ENCODE measurements at regions not wholly inside any gene's neighbourhood (a gene's known extent, or its start where the extent isn't known, plus 50 kb on each side); places are given as distances from the start of the nearest gene placed in this dataset.

- TF ChIP-seq, protein P1, sequence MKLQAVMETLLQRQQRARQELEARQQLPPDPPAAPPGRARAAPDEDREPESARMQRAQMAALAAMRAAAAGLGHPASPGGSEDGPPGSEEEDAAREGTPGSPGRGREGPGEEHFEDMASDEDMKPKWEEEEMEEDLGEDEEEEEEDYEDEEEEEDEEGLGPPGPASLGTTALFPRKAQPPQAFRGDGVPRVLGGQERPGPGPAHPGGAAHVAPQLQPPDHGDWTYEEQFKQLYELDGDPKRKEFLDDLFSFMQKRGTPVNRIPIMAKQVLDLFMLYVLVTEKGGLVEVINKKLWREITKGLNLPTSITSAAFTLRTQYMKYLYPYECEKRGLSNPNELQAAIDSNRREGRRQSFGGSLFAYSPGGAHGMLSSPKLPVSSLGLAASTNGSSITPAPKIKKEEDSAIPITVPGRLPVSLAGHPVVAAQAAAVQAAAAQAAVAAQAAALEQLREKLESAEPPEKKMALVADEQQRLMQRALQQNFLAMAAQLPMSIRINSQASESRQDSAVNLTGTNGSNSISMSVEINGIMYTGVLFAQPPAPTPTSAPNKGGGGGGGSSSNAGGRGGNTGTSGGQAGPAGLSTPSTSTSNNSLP (IDR thresholded peaks at IDR 0.05; ENCODE audit: borderline replicate concordance, low read depth, low read length) = no peak
- TF ChIP-seq PURB (CRISPR knock-in tag; IDR thresholded peaks at IDR 0.05; ENCODE audit: low read depth) (no peak), ZNF592 (IDR thresholded peaks at IDR 0.05) (no peak), ZC3H8 (IDR thresholded peaks at IDR 0.05) (no peak), ZNF445 (CRISPR knock-in tag; IDR thresholded peaks at IDR 0.05; ENCODE audit: low read depth) (no peak), MNT (conservative IDR thresholded peaks at IDR 0.05) (no peak), ZNF146 (CRISPR knock-in tag; IDR thresholded peaks at IDR 0.05; ENCODE audit: unreplicated experiment) (no peak), ZNF408 (CRISPR knock-in tag; IDR thresholded peaks at IDR 0.05; ENCODE audit: low read depth) (no peak), NBN (IDR thresholded peaks at IDR 0.05; ENCODE audit: low read depth) (no peak)
- TF ChIP-seq, protein P2, sequence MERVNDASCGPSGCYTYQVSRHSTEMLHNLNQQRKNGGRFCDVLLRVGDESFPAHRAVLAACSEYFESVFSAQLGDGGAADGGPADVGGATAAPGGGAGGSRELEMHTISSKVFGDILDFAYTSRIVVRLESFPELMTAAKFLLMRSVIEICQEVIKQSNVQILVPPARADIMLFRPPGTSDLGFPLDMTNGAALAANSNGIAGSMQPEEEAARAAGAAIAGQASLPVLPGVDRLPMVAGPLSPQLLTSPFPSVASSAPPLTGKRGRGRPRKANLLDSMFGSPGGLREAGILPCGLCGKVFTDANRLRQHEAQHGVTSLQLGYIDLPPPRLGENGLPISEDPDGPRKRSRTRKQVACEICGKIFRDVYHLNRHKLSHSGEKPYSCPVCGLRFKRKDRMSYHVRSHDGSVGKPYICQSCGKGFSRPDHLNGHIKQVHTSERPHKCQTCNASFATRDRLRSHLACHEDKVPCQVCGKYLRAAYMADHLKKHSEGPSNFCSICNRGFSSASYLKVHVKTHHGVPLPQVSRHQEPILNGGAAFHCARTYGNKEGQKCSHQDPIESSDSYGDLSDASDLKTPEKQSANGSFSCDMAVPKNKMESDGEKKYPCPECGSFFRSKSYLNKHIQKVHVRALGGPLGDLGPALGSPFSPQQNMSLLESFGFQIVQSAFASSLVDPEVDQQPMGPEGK (CRISPR knock-in tag; IDR thresholded peaks at IDR 0.05; ENCODE audit: borderline replicate concordance) = no peak
- TF ChIP-seq, protein P3, sequence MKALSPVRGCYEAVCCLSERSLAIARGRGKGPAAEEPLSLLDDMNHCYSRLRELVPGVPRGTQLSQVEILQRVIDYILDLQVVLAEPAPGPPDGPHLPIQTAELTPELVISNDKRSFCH (CRISPR knock-in tag; IDR thresholded peaks at IDR 0.05) = no peak
- TF ChIP-seq, protein P3 (tag; IDR thresholded peaks at IDR 0.05) = no peak
- TF ChIP-seq, protein P4, sequence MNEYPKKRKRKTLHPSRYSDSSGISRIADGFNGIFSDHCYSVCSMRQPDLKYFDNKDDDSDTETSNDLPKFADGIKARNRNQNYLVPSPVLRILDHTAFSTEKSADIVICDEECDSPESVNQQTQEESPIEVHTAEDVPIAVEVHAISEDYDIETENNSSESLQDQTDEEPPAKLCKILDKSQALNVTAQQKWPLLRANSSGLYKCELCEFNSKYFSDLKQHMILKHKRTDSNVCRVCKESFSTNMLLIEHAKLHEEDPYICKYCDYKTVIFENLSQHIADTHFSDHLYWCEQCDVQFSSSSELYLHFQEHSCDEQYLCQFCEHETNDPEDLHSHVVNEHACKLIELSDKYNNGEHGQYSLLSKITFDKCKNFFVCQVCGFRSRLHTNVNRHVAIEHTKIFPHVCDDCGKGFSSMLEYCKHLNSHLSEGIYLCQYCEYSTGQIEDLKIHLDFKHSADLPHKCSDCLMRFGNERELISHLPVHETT (CRISPR knock-in tag; conservative IDR thresholded peaks at IDR 0.05 in 1 of 2, IDR thresholded peaks at IDR 0.05 in 1 of 2) = no peak
- TF ChIP-seq, protein P5, sequence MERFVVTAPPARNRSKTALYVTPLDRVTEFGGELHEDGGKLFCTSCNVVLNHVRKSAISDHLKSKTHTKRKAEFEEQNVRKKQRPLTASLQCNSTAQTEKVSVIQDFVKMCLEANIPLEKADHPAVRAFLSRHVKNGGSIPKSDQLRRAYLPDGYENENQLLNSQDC (CRISPR knock-in tag; IDR thresholded peaks at IDR 0.05) = no peak
Observed at GRCh38 chr7:20470726-20471125, 140.0 kb downstream of the ITGB8 start (continued).
